ENCODE measurements at regions not wholly inside any gene's neighbourhood (a gene's known extent, or its start where the extent isn't known, plus 50 kb on each side); places are given as distances from the start of the nearest gene placed in this dataset.
"Not testable (repeated sequence)": the region's sequence is repeated elsewhere in the genome, so short reads cannot be mapped to it uniquely, and the experiment has no call there.

- DNase-seq = no peak
Observed at GRCh38 chr2:83960371-83960770, 498.7 kb downstream of the SUCLG1 start.

DNA sequence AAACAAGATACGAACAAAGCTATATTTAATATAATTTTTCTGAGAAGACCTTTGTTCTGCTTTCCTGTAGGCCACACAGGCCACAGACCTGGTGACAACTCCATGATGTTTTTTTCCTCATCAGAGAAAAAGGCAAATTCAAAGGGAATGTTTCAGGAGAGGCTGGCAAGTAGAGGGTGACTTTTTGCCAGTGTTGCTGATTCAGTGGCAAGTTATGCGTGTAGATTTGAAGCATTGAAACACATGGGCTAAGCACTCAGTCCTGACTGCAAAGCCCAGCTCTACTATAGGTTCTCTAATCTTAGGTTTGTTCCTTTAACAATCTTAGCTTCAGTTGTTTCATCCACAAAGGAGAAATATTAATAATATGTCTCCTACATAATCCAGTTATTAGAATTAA, 499.8 kb downstream of the SUCLG1 start:
- DNase-seq = no peak

DNA sequence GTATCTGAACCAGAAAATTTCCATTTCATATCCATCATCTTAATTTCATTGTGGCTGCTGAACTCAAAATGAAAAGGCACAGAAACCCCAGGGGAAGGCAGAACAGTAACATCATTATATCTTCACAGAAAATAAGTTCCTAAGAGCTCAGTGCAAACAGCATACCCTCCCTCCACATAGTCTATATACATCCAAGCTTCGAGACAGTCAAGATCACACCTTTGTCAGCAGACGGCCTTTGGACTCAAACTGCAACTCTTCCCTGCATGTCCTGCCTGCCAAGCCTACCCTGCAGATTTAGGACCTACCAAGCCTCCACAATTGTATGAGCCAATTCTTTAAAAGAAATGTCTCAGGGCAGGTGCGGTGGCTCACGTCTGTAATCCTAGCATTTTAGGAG, 502.1 kb downstream of the SUCLG1 start:
- no peak for DNase-seq

GRCh38 chr2:83953697-83954096, 505.4 kb downstream of the SUCLG1 start:
- DNase-seq = no peak

- DNase-seq = no peak
Observed at GRCh38 chr2:83951378-83951947, 507.6 kb downstream of the SUCLG1 start.

DNA sequence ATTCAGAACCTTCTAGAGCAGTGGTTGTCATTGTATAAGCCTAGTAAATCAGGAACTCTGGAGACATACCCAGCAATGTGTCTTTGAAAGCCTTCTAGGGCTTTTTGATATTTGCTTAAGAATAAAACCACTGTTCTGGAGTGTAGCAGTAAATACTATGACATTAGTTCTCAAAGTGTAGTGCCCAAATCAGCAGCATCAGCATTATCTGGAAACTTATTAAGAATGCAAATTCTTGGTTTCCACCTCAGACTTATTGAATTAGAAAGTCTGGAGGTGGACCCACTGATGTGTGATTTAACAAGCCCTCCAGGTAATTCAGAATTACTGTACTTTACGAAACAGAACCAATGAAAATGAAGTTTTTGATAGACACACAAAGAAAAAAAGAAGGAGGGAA, 509.7 kb downstream of the SUCLG1 start:
- DNase-seq = no peak

DNA sequence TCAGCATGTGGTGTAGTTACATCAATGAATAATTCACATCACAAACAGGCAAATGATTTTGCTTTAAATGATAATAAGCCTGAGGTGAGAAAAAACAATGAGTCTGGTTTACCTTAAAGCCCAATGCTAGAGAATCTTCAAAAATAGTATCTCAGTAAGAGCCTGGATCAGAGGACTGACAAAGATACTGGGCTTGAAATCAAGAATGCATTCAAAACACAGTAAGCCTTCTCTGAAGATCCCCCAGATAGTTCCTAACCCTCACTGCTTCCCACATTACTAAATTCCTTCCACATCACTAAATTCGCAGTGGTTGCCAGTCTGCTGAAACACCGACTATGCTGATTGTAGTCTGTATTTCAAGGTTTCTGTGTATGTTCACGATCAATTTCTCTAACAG, 514.9 kb downstream of the SUCLG1 start:
- DNase-seq = no peak

DNA sequence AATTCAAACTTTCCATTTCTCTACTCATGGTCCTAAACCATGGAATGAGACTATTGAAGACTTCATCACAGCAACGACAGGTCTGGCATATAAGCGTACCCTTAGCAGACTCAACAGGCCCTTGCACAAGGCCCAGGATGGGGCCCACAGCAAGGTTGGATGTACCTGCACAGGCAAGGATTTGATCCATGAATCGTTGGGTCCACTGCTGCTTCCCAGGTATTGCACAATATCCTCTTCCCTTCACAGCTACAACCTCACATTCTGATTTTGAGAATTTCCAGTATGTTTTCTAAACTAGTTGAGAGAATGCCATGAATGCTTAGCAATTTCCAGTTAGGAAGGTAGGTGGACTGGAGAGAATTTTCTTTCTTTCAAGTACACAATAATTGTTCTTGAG, 515.8 kb downstream of the SUCLG1 start:
- no peak for DNase-seq

- DNase-seq = no peak
Observed at GRCh38 chr2:83941886-83942285, 517.2 kb downstream of the SUCLG1 start.

DNA sequence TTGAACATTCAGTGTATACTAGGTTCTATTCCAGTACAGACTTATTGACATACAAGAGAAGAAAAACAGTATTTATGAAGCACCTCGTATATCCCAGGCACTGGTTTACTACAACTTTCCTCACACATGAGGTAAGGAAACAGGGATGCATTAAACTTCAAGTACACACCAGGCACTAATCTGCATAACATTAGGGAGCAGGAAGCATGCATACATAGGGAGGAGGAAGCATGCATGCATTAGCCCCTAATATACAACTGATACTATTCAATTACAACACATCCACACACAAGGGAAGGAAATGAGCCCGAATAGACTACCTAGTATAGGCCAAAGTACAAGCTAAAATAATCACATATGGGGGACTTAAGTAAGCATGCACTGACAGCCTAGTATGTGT, 525.3 kb downstream of the SUCLG1 start:
- no peak for DNase-seq

GRCh38 chr2:83923531-83923930, 535.5 kb downstream of the SUCLG1 start:
- DNase-seq = no peak

- no peak for DNase-seq
Observed at GRCh38 chr2:83916559-83916958, 542.5 kb downstream of the SUCLG1 start.

DNA sequence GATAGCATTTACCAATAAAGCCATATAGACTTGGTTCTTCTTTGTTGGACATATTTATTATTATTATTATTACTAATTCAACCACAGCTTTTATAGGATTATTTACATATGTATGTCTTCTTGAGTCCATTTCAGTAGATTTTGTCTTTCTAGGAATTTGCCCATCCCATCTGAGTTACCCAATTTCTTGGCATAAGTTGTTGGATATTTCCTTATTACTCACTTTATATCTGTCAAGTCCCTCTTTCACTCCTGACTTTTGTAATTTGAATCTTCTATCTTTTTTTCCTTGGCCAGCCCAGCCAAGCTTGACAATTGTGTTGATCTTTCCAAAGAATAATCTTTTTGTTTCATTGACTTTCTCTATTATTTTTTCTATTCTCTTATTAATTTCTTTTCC, 543.7 kb downstream of the SUCLG1 start:
- no peak for DNase-seq

GRCh38 chr2:83908750-83909149, 550.3 kb downstream of the SUCLG1 start:
- DNase-seq = no peak

GRCh38 chr2:83901317-83901716, 557.8 kb downstream of the SUCLG1 start:
- no peak for DNase-seq

DNA sequence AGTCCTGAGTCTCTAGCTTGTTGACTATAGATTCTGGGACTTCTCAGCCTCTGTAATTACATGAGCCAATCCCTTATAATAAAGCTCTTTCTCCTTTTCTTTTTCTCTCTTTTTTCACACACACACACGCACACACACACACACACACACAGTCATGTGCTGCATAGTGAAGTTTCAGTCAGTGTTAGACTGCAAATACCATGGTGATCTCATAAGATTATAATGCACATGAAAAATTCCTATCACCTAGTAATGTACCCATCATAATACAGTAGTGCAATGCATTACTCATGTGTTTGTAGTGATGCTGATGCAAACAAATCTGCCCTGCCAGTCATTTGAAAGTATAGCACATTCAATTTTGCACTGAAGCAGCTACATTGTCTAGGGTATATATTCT, 558.2 kb downstream of the SUCLG1 start:
- no peak for DNase-seq

GRCh38 chr2:83899271-83899670, 559.8 kb downstream of the SUCLG1 start:
- no peak for DNase-seq

DNA sequence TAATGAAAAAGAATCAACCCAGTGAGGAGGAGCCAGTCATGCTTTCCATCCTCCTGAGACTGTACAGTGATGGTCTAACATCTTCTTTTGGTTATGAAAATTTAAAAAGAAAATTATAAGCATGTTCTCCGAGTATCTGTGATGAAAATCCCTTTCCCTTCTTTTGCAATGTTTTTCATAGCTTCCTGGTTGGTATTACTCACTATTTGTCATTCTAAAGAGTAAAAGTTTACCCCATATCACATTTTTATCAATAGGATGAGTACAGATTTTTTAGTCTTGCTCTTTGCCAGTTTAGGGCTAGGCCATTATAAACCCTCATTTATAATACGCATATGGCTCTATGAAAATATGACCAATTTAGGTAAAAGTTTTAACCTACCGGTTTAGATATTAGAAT, 564.1 kb downstream of the SUCLG1 start:
- no peak for DNase-seq

DNA sequence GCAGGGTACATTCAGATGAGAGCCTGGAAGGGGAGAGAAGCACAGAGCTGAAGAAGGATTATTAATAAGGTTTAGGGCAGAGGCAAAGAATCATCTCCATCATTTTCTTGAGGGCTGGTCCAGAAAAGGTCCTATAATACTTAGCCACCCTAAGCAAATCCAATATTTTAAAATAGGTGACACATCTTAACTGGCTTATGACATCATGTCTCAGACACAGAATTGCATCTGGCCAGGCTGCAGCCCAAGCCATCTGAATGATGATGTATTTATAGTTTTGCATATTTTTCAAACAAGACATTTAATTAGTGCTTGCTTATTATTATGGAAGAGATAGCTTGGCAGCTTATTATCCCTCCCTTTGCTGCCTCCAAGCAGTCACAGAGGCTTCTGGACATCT, 571.3 kb downstream of the SUCLG1 start:
- DNase-seq = no peak

DNA sequence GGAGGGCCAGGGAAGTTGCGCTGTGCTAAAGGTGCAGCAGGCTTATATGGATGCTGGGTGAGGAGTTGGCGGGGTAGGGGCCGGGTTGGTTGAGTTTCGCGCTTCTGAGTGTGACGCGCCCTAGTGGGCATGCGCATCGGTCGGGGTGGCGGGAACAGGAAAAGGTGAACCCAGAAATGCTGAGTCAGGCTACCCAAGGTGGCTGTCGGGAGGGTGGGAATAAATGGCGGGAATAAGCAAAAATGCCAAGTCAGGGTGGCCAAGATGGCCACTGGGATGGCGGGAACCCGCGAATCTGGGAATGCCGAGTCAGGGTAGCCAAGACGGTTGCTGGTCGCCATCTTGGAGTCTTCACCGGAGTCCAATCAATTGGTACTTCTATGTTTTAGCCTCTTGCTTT, 580.0 kb downstream of the SUCLG1 start:
- DNase-seq = no peak

DNA sequence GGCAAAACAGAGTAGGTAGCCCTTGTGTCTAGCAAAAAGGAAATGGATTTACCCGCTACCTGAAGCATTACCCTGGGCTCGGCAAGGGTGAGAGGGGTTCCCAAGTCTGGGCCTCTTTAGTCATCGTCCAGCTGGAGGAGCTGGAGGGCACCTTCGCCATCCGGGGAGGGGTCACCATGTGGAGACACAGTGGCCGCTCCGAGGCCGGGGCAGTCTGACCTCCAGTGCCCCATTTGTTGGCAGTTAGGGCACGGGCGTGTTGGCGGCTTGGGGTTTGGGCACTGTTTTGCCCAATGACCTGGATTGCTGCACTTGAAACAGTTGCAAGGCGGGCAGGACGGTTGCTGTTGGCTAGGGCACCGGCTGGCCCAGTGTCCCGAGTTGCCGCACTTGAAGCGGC, 581.8 kb downstream of the SUCLG1 start:
- not testable (repeated sequence) for DNase-seq

GRCh38 chr2:83874712-83875430, 584.2 kb downstream of the SUCLG1 start:
- DNase-seq = no peak

DNA sequence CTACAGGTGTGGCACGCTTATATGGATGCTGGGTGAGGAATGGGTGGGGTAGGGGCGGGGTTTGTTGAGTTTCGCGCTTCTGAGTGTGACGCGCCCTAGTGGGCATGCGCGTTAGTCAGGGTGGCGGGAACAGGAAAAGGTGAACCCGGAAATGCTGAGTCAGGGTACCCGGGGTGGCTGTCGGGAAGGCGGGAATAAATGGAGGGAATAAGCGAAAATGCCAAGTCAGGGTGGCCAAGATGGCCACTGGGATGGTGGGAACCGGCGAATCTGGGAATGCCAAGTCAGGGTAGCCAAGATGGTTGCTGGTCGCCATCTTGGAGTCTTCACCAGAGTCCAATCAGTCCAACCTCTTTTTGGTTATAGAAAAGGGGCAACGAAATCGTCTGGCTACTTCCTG, 585.0 kb downstream of the SUCLG1 start:
- no peak for DNase-seq

DNA sequence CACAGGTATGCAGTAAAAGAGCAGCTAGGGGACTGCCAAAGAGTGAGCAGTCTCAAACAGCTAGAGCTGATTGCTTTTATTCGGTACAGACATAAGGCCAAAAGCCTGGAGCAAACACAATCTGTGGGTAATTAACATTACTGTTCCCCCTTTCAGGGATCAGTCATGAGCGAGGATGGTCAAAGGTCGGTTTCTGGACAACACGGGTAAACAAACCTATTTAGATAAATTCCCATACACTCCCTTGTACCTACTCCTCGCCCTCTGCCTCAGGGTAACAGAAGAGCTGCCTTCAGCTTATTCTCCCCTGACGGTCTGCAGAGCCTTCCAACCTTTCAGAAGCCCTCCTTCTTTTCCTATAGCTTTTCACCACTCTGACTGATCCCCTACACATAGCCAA, 586.0 kb downstream of the SUCLG1 start:
- DNase-seq = no peak

DNA sequence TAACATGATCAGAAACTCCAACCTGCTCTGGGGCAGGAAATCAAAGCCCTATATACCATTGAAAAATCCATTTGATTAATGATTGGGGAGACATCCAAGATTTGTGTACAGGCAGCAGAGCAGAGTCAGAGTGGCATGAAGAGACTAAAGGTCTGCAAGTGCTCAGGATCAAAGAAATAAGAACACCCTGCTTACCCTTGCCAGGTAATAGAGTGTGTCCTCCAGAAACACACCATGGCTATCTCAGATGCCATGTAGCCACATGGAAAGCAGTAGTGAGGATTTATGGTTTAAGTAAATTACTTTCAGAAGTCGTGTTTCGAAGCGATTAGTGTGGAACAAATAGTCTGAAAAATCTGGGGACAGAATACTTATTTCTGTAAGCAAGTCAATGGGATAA, 592.9 kb downstream of the SUCLG1 start:
- no peak for DNase-seq
